Astrocyte (in vitro differentiated cells and primary cell): ENCODE measurements at regions not wholly inside any gene's neighbourhood (a gene's known extent, or its start where the extent isn't known, plus 50 kb on each side); places are given as distances from the start of the nearest gene placed in this dataset.

ENCODE experiments used
- EZH2 ChIP-seq: IDR thresholded peaks from 2 replicates; pipeline ENCODE4 v1.6.1; 2012; ENCODE audit warnings: mild to moderate bottlenecking, low read length, inconsistent platforms; ENCODE audit not compliant: insufficient read depth
- TF ChIP-seq, protein P1 (sequence below): IDR thresholded peaks from 2 replicates; pipeline ENCODE4 v1.5.1; 2011; ENCODE audit warnings: low read depth, mild to moderate bottlenecking, inconsistent platforms, low read length, moderate library complexity; ENCODE audit not compliant: insufficient read depth

GRCh38 chr3:14286887-14287500, 108.4 kb downstream of the LSM3 start:
- TF ChIP-seq, protein P1, sequence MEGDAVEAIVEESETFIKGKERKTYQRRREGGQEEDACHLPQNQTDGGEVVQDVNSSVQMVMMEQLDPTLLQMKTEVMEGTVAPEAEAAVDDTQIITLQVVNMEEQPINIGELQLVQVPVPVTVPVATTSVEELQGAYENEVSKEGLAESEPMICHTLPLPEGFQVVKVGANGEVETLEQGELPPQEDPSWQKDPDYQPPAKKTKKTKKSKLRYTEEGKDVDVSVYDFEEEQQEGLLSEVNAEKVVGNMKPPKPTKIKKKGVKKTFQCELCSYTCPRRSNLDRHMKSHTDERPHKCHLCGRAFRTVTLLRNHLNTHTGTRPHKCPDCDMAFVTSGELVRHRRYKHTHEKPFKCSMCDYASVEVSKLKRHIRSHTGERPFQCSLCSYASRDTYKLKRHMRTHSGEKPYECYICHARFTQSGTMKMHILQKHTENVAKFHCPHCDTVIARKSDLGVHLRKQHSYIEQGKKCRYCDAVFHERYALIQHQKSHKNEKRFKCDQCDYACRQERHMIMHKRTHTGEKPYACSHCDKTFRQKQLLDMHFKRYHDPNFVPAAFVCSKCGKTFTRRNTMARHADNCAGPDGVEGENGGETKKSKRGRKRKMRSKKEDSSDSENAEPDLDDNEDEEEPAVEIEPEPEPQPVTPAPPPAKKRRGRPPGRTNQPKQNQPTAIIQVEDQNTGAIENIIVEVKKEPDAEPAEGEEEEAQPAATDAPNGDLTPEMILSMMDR, result no peak
- TF ChIP-seq EZH2, result no peak
